ENCODE measurements at regions not wholly inside any gene's neighbourhood (a gene's known extent, or its start where the extent isn't known, plus 50 kb on each side); places are given as distances from the start of the nearest gene placed in this dataset.

DNA sequence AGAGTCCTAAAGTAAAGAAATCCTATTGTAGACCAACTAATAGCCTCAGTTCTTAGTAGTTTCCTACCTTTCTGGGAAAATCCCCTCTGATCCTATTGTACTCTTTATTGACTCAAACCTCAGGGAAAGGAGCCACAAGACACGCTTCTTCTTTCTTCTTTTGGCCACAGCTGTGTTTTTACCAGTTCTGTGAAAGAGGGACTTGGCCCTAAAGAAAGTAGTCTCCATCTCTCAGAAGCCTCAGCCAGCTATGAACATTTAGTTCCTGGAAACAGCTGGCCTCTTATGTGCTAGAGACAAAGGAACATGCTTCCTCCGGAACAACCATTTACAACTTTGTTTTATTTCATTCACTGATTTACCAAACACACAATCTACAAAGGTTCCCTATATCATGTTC, 66.1 kb upstream of the ARID2 start:
- Histone ChIP-seq H3K27me3 (ENCODE audit: insufficient read depth, low read depth) (no peaks in the 10 kb centered on the region; the same call in 1 of the 2 replicates), H3K79me2 (ENCODE audit: insufficient read depth, low read depth) (no peaks in the 10 kb centered on the region), H3K4me3 (IDR thresholded peaks at IDR 0.05; ENCODE audit: insufficient read depth, low read depth, low read length) (no peak overlapping the region), H3K9ac (no peak overlapping the region), H3K36me3 (ENCODE audit: insufficient read depth) (no peaks in the 10 kb centered on the region), H3K27ac (no peak overlapping the region), H4K20me1 (ENCODE audit: insufficient read depth) (no peaks in the 10 kb centered on the region; the same call in 1 of the 2 replicates), H3K4me2 (no peak overlapping the region), H3K4me1 (ENCODE audit: low read depth, poor library complexity, severe bottlenecking) (peaks cover 9% of the 10 kb centered on the region), H2AFZ (ENCODE audit: low read depth) (no peak overlapping the region)
- TF ChIP-seq, protein P1, sequence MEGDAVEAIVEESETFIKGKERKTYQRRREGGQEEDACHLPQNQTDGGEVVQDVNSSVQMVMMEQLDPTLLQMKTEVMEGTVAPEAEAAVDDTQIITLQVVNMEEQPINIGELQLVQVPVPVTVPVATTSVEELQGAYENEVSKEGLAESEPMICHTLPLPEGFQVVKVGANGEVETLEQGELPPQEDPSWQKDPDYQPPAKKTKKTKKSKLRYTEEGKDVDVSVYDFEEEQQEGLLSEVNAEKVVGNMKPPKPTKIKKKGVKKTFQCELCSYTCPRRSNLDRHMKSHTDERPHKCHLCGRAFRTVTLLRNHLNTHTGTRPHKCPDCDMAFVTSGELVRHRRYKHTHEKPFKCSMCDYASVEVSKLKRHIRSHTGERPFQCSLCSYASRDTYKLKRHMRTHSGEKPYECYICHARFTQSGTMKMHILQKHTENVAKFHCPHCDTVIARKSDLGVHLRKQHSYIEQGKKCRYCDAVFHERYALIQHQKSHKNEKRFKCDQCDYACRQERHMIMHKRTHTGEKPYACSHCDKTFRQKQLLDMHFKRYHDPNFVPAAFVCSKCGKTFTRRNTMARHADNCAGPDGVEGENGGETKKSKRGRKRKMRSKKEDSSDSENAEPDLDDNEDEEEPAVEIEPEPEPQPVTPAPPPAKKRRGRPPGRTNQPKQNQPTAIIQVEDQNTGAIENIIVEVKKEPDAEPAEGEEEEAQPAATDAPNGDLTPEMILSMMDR (conservative IDR thresholded peaks at IDR 0.05; ENCODE audit: low read depth, low read length) = no peak

DNA sequence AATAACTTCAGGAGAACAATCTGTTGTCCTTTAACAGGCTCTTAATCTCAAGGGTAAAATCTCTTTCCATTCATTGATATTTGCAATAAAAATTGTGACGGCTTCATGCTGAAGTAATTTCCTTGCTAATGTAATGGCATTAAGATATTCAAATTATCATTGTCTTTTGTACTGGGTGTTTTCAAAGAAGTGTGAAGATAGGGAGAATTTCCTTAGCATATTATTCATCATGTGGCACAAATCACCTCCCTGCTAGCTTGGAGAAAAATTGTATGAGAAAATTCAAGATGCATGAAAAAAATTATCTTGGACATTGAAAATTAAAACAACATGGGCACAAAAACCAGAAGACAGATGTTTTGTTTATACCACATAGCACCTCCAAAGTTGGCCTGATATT, 63.6 kb upstream of the ARID2 start:
- Histone ChIP-seq H3K36me3 (ENCODE audit: insufficient read depth) (no peaks in the 10 kb centered on the region), H3K27ac (no peak overlapping the region), H3K79me2 (ENCODE audit: insufficient read depth, low read depth) (no peaks in the 10 kb centered on the region), H3K27me3 (ENCODE audit: insufficient read depth, low read depth) (peaks cover under 1% of the 10 kb centered on the region; the same call in 1 of the 2 replicates), H2AFZ (ENCODE audit: low read depth) (no peak overlapping the region), H4K20me1 (ENCODE audit: insufficient read depth) (no peaks in the 10 kb centered on the region; the same call in 1 of the 2 replicates), H3K4me3 (IDR thresholded peaks at IDR 0.05; ENCODE audit: insufficient read depth, low read depth, low read length) (no peak overlapping the region), H3K4me2 (no peak overlapping the region), H3K9ac (no peak overlapping the region), H3K4me1 (ENCODE audit: low read depth, poor library complexity, severe bottlenecking) (peaks cover 34% of the 10 kb centered on the region)
- TF ChIP-seq, protein P1 (conservative IDR thresholded peaks at IDR 0.05; ENCODE audit: low read depth, low read length) = no peak

DNA sequence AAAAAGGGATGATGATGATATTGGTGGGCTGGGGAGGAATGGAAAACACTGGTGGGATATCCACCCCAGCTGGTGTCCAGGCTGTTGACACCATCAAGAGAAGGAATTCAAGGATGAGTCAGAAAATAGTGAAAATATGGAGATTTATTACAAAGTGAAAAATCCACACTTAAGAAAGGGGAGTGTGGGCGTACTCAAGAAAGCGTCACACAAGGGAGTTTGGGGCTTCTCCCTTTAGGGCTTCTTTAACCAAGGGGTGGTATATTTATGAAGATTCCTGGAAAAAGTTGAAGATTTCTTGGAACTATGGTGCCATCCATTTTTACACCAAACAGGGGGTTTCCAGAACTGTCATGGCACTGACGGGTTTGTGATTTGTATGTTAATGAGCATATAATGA, 63.1 kb upstream of the ARID2 start:
- H3K27me3 ChIP-seq (ENCODE audit: insufficient read depth, low read depth) = peaks cover 4% of the 10 kb centered on the region; the same call in 1 of the 2 replicates
- H3K4me3 ChIP-seq (IDR thresholded peaks at IDR 0.05; ENCODE audit: insufficient read depth, low read depth, low read length) = no peak overlapping the region
- no peak overlapping the region for H2AFZ ChIP-seq (ENCODE audit: low read depth)
- H3K79me2 ChIP-seq (ENCODE audit: insufficient read depth, low read depth) = no peaks in the 10 kb centered on the region
- no peaks in the 10 kb centered on the region for H3K36me3 ChIP-seq (ENCODE audit: insufficient read depth)
- no peak overlapping the region for H3K27ac ChIP-seq
- H3K4me1 ChIP-seq (ENCODE audit: low read depth, poor library complexity, severe bottlenecking) = peaks cover 39% of the 10 kb centered on the region
- TF ChIP-seq, protein P1 (conservative IDR thresholded peaks at IDR 0.05; ENCODE audit: low read depth, low read length) = no peak
- H3K4me2 ChIP-seq = no peak overlapping the region
- H4K20me1 ChIP-seq (ENCODE audit: insufficient read depth) = no peaks in the 10 kb centered on the region; the same call in 1 of the 2 replicates
- no peak overlapping the region for H3K9ac ChIP-seq

DNA sequence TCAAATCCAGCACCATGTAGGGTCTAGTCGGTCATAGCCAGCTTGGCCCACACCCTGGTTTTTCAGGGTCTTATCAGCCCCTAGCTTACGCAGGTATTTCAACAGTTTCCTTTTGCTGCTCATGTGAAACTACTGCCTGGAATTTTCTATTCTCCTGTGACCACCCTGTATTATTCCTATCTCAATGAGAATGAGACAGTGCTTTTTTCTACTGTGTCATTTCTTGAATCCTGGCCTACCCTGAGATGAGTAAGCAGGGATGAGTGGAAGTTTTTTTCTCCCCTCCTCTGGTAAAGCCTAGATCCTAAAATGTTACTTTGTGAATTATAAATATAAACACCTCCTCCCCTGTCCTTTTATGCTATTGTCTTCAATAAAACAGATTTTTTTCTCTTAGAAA, 62.7 kb upstream of the ARID2 start:
- no peak overlapping the region for H3K9ac ChIP-seq
- H3K36me3 ChIP-seq (ENCODE audit: insufficient read depth) = no peaks in the 10 kb centered on the region
- no peaks in the 10 kb centered on the region; the same call in 1 of the 2 replicates for H4K20me1 ChIP-seq (ENCODE audit: insufficient read depth)
- H3K4me2 ChIP-seq = no peak overlapping the region
- no peak overlapping the region for H3K4me3 ChIP-seq (IDR thresholded peaks at IDR 0.05; ENCODE audit: insufficient read depth, low read depth, low read length)
- TF ChIP-seq, protein P1 (conservative IDR thresholded peaks at IDR 0.05; ENCODE audit: low read depth, low read length) = no peak
- no peak overlapping the region for H3K27ac ChIP-seq
- H3K79me2 ChIP-seq (ENCODE audit: insufficient read depth, low read depth) = no peaks in the 10 kb centered on the region
- no peak overlapping the region for H2AFZ ChIP-seq (ENCODE audit: low read depth)
- peaks cover 40% of the 10 kb centered on the region for H3K4me1 ChIP-seq (ENCODE audit: low read depth, poor library complexity, severe bottlenecking)
- peaks cover 8% of the 10 kb centered on the region; the same call in 1 of the 2 replicates for H3K27me3 ChIP-seq (ENCODE audit: insufficient read depth, low read depth)

All from KMS-11 (cell line).